PC-3 (cell line): ENCODE measurements at regions not wholly inside any gene's neighbourhood (a gene's known extent, or its start where the extent isn't known, plus 50 kb on each side); places are given as distances from the start of the nearest gene placed in this dataset.

Experiments used
- ATAC-seq: fragments of 200-7000 bp; cut with Tn5 transposase; 2 replicates; pipeline ENCODE4 v1.9.1; 2020; ENCODE audit warnings: mild to moderate bottlenecking, moderate library complexity
- BruUV-seq: library from RNA; stranded (reverse); fragments of 400-500 nt; replicated peaks from 2 replicates; lab custom pipeline; 2021; lab: Mats Ljungman, UMichigan
- CTCF ChIA-PET: fragments of 300-600 bp; sonication (Branson Sonifier 250); formaldehyde crosslinking; loops from one replicate; lab custom pipeline; 2022; ENCODE audit warnings: antibody characterized with exemption; lab: Charles Lee
- POLR2A ChIA-PET: fragments of 300-600 bp; sonication (Branson Sonifier 250); formaldehyde crosslinking; loops from one replicate; lab custom pipeline; 2022; ENCODE audit warnings: antibody characterized with exemption; ENCODE audit not compliant: unreplicated experiment; lab: Charles Lee
- DNase-seq: peaks from one replicate; pipeline ENCODE4 v3.0.0-alpha.2; 2015
- H2AFZ ChIP-seq: fragments of 300-600 bp; sonication (generic); 2 replicates; pipeline ENCODE4 v1.6.0; 2016; ENCODE audit warnings: antibody characterized with exemption, low read length
- H3F3A ChIP-seq: fragments of 300-600 bp; sonication (generic); one replicate; pipeline ENCODE4 v1.6.0; 2017; ENCODE audit warnings: antibody characterized with exemption, low read length, control low read depth, mild to moderate bottlenecking; ENCODE audit not compliant: unreplicated experiment
- H3K27ac ChIP-seq: fragments of 300-600 bp; sonication (generic); 2 replicates; pipeline ENCODE4 v1.5.1; 2016; ENCODE audit warnings: mild to moderate bottlenecking, low read length
- H3K27me3 ChIP-seq: fragments of 300-600 bp; sonication (generic); 2 replicates; pipeline ENCODE4 v1.6.1; 2016; ENCODE audit warnings: low read length, mixed read lengths
- H3K36me3 ChIP-seq: fragments of 300-600 bp; sonication (generic); 2 replicates; pipeline ENCODE4 v1.6.1; 2016; ENCODE audit warnings: low read depth, mixed run types, low read length, mixed read lengths
- H3K4me1 ChIP-seq: fragments of 300-600 bp; sonication (generic); 2 replicates; pipeline ENCODE4 v1.5.1; 2016; ENCODE audit warnings: low read length; ENCODE audit not compliant: insufficient read depth
- H3K4me2 ChIP-seq: fragments of 300-600 bp; sonication (generic); 2 replicates; pipeline ENCODE4 v1.6.0; 2016; ENCODE audit warnings: low read length
- H3K4me3 ChIP-seq: fragments of 300-600 bp; sonication (generic); 2 replicates; pipeline ENCODE4 v1.5.1; 2016; ENCODE audit warnings: mild to moderate bottlenecking, low read length, mixed read lengths
- H3K79me2 ChIP-seq: fragments of 300-600 bp; sonication (generic); 2 replicates; pipeline ENCODE4 v1.6.1; 2017; ENCODE audit warnings: low read length, mixed read lengths
- H3K9ac ChIP-seq: fragments of 300-600 bp; sonication (generic); 2 replicates; pipeline ENCODE4 v1.6.0; 2016; ENCODE audit warnings: mild to moderate bottlenecking, low read length
- H3K9me2 ChIP-seq: fragments of 300-600 bp; sonication (generic); replicated peaks from 2 replicates; pipeline ENCODE4 v1.6.1; 2016; ENCODE audit warnings: mixed run types, low read length, mixed read lengths
- H3K9me3 ChIP-seq: fragments of 300-600 bp; sonication (generic); 2 replicates; pipeline ENCODE4 v1.6.1; 2016; ENCODE audit warnings: low read length, mixed read lengths
- H4K20me1 ChIP-seq: fragments of 300-600 bp; sonication (generic); 2 replicates; pipeline ENCODE4 v1.6.1; 2016; ENCODE audit warnings: low read length, mixed read lengths
- EZH2 ChIP-seq: fragments of 300-600 bp; sonication (generic); IDR thresholded peaks from one replicate; pipeline ENCODE4 v1.6.1; 2017; ENCODE audit warnings: antibody characterized with exemption, mild to moderate bottlenecking, low read length; ENCODE audit not compliant: unreplicated experiment
- EZH2phosphoT487 ChIP-seq: fragments of 300-600 bp; sonication (generic); IDR thresholded peaks from 2 replicates; pipeline ENCODE4 v1.6.1; 2018; ENCODE audit warnings: mild to moderate bottlenecking, antibody characterized with exemption, low read length, borderline replicate concordance
- intact Hi-C: fragments of 100-400 bp; cut with micrococcal nuclease; formaldehyde crosslinking; loops from 2 replicates; pipeline ENCODE4 v1.9.0; 2023
- TF ChIP-seq, protein P1 (sequence below): fragments of 300-600 bp; sonication (generic); conservative IDR thresholded peaks from 2 replicates; pipeline ENCODE4 v1.5.1; 2017; ENCODE audit warnings: antibody characterized with exemption, low read depth, mild to moderate bottlenecking, low read length

DNA sequence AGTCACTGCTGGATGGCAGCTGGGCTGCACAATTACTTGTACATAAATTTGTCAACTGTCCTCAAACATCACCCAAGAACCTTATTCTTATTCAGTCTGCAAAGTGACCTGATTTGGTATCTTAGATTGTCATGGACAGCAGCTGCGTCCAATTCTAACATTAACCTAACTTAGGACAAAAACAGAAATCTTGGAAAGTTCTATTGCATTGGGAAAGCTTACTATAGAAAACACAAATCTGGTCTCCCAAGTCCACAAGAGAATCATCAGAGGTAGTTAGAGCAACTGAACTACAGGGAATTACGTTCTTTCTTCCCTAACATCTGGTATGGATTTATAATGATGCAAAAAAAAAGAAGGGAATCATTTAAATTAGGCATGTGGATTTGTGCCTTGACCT, 283.9 kb downstream of the NR2F1-AS1 start:
- H3K9ac ChIP-seq: no peak overlapping the region

DNA sequence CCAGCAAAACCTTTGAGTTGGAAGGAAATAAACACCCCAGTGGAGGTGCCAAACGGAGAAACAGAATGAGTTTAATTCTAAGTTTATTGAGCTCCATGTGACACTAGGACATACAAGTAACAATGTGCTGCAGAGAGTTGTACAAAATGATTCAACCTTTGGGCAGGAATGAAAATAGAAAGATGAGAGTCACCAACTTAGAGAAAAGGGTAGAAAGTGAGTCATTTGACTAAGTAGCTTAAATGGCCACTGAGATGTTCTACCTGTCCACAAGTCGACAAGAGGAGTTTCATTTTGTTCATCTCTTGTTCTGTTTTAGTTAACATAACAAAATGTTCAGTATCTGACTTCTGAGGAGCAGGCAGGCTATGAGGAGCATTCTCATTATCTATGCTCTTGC, 284.7 kb downstream of the NR2F1-AS1 start:
- Histone ChIP-seq H3K4me2 (0 out of 2 replicates have a peak overlapping the region, but pooled peaks have one; percentile 18), H3K27me3 (no peaks in the 10 kb centered on the region), H3K79me2 (no peaks in the 10 kb centered on the region), H3K36me3 (no peaks in the 10 kb centered on the region), H3F3A (no peaks in the 10 kb centered on the region), H3K9me3 (no peaks in the 10 kb centered on the region), H3K4me3 (no peak overlapping the region), H3K27ac (no peak overlapping the region), H3K9ac (no peak overlapping the region), H2AFZ (0 out of 2 replicates have a peak overlapping the region, but pooled peaks have one; percentile 4), H3K4me1 (peaks cover 32% of the 10 kb centered on the region), H3K9me2 (no peaks in the 10 kb centered on the region), H4K20me1 (no peaks in the 10 kb centered on the region)
- TF ChIP-seq, protein P1, sequence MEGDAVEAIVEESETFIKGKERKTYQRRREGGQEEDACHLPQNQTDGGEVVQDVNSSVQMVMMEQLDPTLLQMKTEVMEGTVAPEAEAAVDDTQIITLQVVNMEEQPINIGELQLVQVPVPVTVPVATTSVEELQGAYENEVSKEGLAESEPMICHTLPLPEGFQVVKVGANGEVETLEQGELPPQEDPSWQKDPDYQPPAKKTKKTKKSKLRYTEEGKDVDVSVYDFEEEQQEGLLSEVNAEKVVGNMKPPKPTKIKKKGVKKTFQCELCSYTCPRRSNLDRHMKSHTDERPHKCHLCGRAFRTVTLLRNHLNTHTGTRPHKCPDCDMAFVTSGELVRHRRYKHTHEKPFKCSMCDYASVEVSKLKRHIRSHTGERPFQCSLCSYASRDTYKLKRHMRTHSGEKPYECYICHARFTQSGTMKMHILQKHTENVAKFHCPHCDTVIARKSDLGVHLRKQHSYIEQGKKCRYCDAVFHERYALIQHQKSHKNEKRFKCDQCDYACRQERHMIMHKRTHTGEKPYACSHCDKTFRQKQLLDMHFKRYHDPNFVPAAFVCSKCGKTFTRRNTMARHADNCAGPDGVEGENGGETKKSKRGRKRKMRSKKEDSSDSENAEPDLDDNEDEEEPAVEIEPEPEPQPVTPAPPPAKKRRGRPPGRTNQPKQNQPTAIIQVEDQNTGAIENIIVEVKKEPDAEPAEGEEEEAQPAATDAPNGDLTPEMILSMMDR: no peak
- TF ChIP-seq EZH2phosphoT487 (no peak), EZH2 (no peak)
- DNase-seq (peak; percentile 52), ATAC-seq (no peak; the same call in 1 of the 2 replicates)
- no TSS peak for BruUV-seq
- intact Hi-C loops: no loop called here
- POLR2A ChIA-PET: no interaction called here
- CTCF ChIA-PET: no interaction called here

More for the DNA sequence above, 283.9 kb downstream of the NR2F1-AS1 start:
- POLR2A ChIA-PET: no interaction called here
- ATAC-seq: no peak
- no peak overlapping the region for H3K4me2 ChIP-seq
- BruUV-seq: no TSS peak
- H3K79me2 ChIP-seq: no peaks in the 10 kb centered on the region
- H4K20me1 ChIP-seq: no peaks in the 10 kb centered on the region
- CTCF ChIA-PET: no interaction called here
- H3K9me2 ChIP-seq: no peaks in the 10 kb centered on the region
- H3K4me3 ChIP-seq: no peak overlapping the region
- no peaks in the 10 kb centered on the region for H3F3A ChIP-seq
- intact Hi-C loops: no loop called here
- H3K4me1 ChIP-seq: peaks cover 32% of the 10 kb centered on the region
- H3K36me3 ChIP-seq: no peaks in the 10 kb centered on the region
- no peak overlapping the region for H3K27ac ChIP-seq
- H2AFZ ChIP-seq: no peak overlapping the region
- TF ChIP-seq, protein P1: no peak
- no peak for TF ChIP-seq EZH2
- TF ChIP-seq EZH2phosphoT487: no peak
- no peak for DNase-seq
- no peaks in the 10 kb centered on the region for H3K9me3 ChIP-seq
- H3K27me3 ChIP-seq: no peaks in the 10 kb centered on the region

DNA sequence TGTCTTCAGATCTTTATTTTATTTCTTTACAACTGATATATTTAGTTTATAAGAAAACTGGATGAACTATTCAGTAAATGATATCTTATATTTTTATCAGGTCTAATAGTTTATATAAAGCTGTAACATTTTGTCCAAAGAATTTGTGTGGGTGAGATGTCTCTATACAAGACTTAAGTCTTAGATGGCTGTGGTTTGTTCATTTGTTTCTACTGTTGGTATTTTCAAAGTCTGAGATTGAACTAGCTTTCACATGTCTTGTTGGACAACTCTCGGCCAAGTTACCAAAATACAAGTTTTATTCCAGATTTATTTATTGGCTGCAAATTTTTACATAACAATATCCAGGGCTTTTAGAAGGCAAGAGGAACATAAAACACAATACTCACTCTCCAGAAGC, 286.0 kb downstream of the NR2F1-AS1 start:
- intact Hi-C loops: no loop called here
- no peaks in the 10 kb centered on the region for H3K79me2 ChIP-seq
- no peaks in the 10 kb centered on the region for H3K36me3 ChIP-seq
- ATAC-seq: no peak
- no peak overlapping the region for H3K27ac ChIP-seq
- no peak overlapping the region for H3K4me3 ChIP-seq
- ChIA-PET POLR2A (no interaction called here), CTCF (no interaction called here)
- H3K4me2 ChIP-seq: no peak overlapping the region
- no peak overlapping the region for H3K9ac ChIP-seq
- BruUV-seq: no TSS peak
- H3K27me3 ChIP-seq: no peaks in the 10 kb centered on the region
- no peak for DNase-seq
- no peaks in the 10 kb centered on the region for H4K20me1 ChIP-seq
- H2AFZ ChIP-seq: no peak overlapping the region
- H3K9me2 ChIP-seq: no peaks in the 10 kb centered on the region
- no peaks in the 10 kb centered on the region for H3K9me3 ChIP-seq
- TF ChIP-seq, protein P1: no peak
- TF ChIP-seq EZH2phosphoT487 (no peak), EZH2 (no peak)
- peaks cover 32% of the 10 kb centered on the region for H3K4me1 ChIP-seq
- no peaks in the 10 kb centered on the region for H3F3A ChIP-seq
